D721Med (cell line): ENCODE measurements at regions not wholly inside any gene's neighbourhood (a gene's known extent, or its start where the extent isn't known, plus 50 kb on each side); places are given as distances from the start of the nearest gene placed in this dataset.

ENCODE experiments used
- DNase-seq: peaks from one replicate; pipeline ENCODE4 v3.0.0; 2011; ENCODE audit warnings: low spot score; ENCODE audit not compliant: insufficient read length
- FAIRE-seq: peaks from 2 replicates; lab custom pipeline; 2011; peaks lifted over from hg19 to GRCh38; lab: Jason Lieb, UNC
- CTCF ChIP-seq: IDR thresholded peaks from 2 replicates; pipeline ENCODE4 v1.5.1; 2012; ENCODE audit warnings: mild to moderate bottlenecking, control low read depth; ENCODE audit not compliant: insufficient read depth; ENCODE audit errors: missing control alignments

GRCh38 chr4:127141856-127142255 is 490.9 kb upstream of the INTU start:
- FAIRE-seq (no peak), DNase-seq (no peak)
- no peak for TF ChIP-seq CTCF

GRCh38 chr4:127143460-127144195 is 489.1 kb upstream of the INTU start:
- DNase-seq (no peak), FAIRE-seq (no peak)
- no peak for TF ChIP-seq CTCF

- DNase-seq (no peak), FAIRE-seq (no peak)
Measured at GRCh38 chr4:127145006-127145540, 487.7 kb upstream of the INTU start.

GRCh38 chr4:127148165-127148564 is 484.6 kb upstream of the INTU start:
- no peak for DNase-seq
- TF ChIP-seq CTCF: no peak
- FAIRE-seq: no peak

More at GRCh38 chr4:127145006-127145540, 487.7 kb upstream of the INTU start:
- no peak for TF ChIP-seq CTCF

DNA sequence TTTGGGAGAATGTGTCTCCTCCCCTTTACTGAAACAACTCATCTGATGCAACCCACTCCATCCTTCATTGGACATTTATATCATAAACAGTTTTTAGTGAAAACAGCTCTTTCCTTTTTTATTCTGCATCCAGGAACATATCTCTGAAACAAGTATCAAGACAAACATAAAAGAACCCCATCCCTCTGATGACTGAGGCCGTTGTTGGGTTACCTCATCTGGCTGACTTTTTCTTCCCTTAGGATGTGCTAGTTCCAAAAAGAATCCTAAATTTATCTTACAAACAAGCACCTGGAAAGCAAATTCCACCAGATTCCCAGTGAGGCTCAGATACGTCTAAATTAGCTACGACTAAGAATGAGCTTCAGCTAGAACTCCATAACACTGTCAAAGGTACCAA is 483.7 kb upstream of the INTU start:
- FAIRE-seq (no peak), DNase-seq (no peak)
- TF ChIP-seq CTCF: no peak

- no peak for TF ChIP-seq CTCF
Measured at GRCh38 chr4:127151941-127152340, 480.8 kb upstream of the INTU start.

DNA sequence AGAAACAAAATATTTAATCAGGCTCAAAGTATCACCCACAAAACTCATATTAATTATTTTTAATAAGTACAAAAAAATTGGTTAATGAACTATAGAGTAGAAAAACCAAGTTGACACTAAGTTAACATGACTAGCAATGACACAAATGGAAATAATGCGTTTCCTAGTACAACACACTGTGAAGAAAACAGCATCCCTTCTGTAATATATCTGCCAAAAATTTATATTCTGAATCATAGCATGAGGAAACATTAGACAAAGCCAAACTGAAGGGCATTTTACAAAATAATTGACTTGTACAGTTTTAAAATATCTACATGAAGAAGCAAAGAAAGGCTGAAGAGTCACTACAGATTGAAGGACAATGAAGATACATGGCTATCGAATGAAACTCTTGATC is 477.6 kb upstream of the INTU start:
- FAIRE-seq: no peak
- no peak for DNase-seq
- no peak for TF ChIP-seq CTCF

More at GRCh38 chr4:127151941-127152340, 480.8 kb upstream of the INTU start:
- no peak for DNase-seq
- FAIRE-seq: no peak
